HG02938 (cell line): ENCODE measurements at regions not wholly inside any gene's neighbourhood (a gene's known extent, or its start where the extent isn't known, plus 50 kb on each side); places are given as distances from the start of the nearest gene placed in this dataset.
A peak's percentile ranks its signal among the peaks of the same experiment; 100 is the strongest.
"Not testable (repeated sequence)": the region's sequence is repeated elsewhere in the genome, so short reads cannot be mapped to it uniquely, and the experiment has no call there.

Source experiments
- ATAC-seq: cut with Tn5 transposase; IDR thresholded peaks from one replicate; pipeline ENCODE4 v1.9.1; 2021; ENCODE audit warnings: mild to moderate bottlenecking, moderate library complexity; ENCODE audit not compliant: unreplicated experiment

DNA sequence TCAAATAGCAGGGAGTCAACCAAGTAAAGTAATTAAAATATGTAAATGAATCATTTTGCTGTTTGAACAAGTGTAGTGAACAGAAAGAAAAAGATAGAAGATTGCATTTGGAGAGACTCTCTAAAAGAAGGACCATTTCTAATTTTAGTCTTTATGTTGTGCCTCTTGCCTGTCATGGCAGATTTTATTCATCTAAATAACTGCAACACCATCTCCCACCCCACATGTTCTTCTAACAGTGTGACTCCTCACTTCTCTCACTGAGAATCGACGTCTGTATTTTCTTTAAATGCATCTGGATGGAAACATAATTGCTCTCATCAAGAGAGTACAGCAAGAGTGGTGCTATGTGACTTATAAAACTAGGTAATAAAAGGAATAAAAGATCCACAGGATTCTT lies 439.9 kb upstream of the GBE1 start:
- ATAC-seq: no peak

DNA sequence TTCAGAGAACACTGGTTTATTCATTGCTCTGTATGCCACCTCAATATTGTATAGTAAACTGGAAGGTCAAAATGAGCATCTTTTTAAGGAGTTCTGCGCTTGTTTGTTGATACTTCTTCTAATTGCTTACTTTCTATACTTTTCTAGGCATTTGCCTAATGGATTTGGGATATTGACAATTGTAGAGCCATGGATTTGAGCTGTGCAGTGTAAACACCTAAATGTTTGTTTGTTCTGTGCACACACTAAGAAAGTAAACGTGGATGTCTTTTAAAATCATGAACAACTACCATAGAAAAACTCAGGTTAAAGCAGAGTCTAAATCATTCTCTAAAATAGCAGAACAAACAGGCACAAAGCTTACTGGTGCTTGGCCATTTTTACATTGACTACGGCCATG lies 436.6 kb upstream of the GBE1 start:
- ATAC-seq: no peak

DNA sequence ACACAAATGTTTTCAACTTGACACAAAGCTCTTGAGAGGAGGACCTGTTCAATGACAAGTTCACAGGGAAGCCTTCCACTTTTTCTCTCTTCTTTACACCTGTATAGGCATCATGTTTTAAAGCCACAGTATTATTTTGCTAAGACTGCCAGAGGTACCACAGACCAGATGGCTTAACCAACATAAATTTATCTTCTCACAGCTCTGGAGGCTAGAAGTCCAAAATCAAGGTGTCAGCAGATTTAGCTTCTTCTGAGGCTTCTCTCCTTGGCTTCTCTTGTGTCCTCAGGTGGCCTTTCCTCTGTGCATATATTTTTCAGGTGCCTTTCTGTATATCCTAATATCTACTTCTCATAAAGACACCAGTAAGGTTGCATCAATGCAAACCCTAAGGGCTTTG lies 435.2 kb upstream of the GBE1 start:
- no peak for ATAC-seq

DNA sequence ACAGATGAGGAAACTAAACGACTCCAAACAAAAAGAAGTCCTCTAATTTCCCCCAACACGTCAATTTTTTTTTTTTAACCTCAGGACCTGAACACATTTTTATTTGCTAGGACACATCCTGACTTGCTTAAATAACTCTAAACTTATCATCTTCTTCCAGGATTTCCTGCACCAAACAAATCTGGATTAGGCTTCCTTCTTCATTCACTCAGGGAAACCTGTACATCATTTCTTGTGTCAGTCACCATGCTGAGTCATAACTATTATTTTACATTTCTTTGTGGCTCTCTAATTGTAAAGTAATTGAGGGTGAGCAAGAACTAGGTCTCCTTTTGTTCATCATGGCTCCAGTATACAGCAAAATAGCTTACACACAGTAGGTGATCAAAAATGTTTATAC lies 433.4 kb upstream of the GBE1 start:
- no peak for ATAC-seq

DNA sequence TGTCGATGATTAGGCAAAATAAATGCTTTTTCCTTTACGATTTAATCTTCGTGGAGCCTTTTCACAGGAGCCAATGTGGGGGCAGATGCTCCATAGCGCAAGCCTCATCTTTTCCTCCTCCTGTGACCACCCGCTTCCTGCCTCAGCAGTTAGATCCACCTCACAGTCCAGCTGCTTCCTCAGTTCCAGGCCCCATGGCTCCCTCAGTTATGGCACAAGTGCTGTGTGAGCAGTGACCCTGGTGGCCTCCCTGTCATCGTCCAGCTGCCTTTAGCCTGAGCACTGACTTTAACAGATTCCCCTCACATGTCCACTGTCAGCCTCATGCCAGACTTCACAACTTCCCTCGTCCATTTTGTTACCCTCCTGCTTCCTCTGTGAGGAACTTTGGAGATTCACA lies 424.6 kb upstream of the GBE1 start:
- ATAC-seq: no peak

DNA sequence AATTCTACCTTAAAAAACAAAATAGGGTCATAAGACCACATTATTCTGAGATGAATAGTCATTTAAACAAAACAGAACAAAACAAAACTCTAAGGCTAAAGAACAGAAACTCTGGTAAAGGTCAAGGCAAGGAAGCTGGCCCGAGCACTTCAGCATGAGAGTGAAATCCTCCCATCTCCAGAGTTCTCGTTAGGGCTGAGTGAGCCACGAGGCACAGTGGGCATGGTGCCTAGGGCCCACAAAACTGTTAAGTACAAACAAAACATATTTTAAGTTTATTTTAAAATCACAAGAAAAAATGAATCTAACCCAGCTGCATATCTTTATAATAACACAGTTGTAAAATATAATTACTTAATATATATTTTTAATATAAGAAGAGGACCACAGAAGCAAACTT lies 417.8 kb upstream of the GBE1 start:
- no peak for ATAC-seq

DNA sequence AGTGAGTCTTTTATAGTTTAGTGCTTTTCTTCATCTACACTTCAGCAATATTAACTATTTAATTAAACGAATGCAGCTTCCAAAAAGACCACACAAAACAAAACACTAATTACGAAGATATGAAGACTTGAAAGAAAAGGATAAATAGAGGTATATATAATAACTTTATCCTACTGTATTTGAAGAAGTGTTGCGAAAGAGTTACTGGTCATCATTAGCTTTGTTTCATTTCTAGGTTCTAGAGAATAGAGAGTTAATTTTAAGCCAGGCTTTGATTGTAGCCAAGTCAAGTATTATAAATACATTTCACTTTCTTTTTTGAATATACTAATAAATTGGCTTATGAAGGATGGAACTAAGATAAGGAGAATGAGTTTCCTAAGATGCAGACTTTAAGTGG lies 416.8 kb upstream of the GBE1 start:
- no peak for ATAC-seq

DNA sequence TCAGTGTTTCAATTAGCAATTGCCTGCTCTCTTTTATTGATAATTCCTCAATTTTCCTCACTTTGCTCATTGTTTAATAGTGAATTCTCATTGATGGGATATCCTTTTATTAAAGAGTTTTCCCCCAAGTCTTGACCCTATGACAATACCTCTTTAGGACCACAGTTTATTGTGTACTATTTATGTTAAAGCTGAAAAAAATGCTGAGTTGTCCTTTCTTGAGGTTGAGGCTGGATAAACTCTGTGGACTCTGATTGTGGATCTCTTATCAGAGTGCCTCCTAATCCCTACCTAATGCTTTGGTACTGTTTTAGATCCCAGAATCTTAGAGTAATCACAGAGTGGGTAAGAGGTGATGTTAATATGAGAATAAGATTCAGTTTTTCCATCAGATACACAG lies 416.3 kb upstream of the GBE1 start:
- ATAC-seq: no peak

DNA sequence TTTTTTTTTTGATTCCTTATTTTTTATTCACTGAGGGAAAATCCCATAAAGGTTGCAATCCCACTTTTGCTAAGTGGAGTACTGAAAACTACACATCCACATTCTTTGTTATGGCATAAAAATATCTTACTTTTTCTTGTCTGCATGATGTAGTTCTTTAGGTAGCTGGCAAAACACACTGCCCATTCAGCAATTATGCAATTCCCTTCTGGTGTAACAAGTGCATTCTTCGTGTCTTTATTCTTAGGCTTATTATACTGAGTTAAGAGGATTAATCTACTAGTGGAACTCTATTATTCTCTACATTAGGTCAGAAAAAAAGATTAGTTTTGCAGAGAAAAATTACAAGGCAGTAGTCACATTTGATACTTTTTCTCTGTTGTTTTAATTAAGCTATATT lies 403.8 kb upstream of the GBE1 start:
- no peak for ATAC-seq

DNA sequence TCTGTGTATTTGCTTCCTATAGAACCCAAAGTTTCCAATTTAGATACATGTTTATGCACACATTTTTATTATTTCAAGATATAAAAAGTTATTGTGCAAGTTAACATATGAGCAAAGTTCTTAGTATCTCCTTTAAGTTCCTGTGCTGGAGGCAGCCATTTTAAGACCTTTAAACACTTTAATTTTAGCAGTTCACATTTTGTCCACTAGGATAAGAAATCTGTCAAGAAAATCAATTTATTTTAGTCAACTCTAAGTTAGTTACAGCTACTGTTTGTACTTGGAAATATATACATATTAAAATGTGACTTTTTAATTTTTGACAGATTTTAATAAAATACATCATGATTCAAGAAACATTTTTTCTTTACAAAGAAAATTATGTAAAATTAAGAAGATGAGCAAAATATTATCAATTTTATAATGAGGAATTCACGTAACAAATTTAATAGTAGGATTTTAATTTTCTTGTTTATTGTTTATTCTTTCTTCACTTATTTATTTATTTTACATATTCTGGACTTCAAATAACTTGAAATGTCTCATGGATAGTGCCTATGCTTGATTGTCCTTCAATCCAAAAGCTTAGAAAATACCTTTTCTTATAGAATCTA lies 402.6 kb upstream of the GBE1 start:
- ATAC-seq: peak; percentile 83

DNA sequence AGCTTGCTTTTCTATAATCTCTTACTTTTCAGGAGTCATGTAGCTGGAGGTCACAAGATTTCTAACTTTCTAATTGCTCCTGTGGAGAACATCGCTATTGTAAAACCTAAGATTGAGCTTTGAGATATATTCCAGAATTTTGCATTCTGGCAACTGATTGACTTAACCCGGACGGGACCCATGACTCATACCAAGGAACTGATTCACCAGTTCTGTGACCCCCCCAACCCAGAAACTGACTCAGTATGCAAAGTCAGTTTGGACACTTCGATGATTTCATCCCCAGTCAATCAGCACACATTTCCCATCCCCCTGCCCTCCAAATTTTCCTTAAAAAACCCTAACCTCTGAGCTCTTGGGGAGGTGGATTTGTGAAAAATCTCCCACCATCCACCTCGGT lies 396.5 kb upstream of the GBE1 start:
- no peak for ATAC-seq

DNA sequence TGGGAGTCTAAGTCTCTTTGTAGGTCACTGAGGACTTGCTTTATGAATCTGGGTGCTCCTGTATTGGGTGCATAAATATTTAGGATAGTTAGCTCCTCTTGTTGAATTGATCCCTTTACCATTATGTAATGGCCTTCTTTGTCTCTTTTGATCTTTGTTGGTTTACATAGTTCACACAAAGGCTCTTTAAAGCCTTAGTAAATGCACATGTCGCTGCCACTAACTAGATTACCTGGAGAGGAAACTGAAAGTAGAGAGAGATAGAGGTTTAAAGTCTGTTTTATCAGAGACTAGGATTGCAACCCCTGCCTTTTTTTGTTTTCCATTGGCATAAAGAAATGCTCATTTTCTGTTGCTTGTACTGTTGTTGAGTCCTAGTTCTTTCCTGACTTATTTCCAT lies 392.4 kb upstream of the GBE1 start:
- not testable (repeated sequence) for ATAC-seq

DNA sequence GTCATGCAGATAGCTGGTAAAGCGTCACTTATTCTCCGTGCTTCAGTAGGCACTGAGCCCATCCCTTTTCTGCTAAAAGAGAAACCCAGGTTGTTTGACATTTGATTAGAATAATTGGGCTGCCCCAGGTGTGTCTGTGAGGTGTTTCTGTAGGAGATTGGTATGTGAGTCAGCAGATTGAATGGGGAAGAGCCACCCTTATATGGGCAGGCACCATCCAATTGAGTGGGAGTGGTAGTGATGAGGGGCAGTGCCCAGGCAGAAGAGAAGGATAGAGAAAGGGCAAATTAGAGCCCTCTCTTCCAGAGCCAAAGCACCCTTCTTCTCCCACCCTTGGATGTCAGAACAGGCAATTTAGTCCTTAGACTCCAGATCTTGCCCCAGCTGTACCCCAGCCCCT lies 384.3 kb upstream of the GBE1 start:
- ATAC-seq: no peak

DNA sequence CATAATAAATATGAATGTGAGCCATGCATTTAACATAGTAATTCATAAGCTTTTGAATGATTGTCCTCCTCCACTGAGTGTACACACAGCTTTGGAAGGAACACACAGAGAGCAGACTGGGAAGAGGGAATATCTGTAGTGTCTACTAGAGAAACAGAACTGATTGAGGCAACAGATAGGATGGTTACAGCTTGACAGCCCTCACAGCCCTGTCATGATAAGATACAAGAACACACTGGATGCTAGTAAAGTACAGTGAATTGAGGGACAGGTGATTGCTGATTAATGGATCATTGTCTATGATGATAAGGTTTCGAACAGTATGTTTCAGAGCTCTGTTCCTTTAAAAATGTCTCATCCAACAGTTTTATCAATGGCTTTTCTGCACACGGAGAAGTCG lies 383.4 kb upstream of the GBE1 start:
- no peak for ATAC-seq

DNA sequence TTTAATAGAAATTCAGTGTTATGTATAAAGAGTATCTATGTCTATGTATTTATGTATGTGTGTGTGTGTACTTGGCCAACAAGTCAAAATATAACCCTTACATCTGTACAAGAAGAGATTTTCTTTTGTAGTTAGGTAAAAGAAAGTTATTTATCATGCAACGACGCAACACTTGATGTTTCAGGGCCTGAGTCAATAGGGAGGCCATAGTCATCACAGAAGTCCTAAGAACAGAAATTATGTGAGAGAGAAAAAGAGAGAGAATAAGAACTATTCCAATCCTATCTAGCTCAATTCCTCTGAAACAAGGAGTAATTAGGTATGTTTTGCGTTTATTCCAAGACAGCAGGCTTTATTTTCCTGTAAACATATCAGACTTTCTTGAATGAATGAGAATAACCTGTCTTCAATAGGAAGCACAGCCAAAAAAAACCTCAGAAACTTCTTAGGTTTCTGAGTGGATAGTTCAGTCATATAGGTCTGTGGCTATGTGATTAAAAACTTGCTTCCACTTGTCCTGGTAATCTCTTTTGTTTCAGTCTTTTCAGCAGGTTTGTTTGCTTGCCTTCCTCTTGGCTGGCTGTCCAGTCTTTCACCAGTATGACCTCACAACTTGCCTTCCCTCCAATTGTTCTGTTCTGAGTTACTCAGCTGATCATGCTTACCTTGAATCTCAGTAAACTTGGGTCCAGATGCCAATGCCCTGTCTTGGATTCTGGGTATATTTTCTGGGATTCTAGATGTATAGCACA lies 382.4 kb upstream of the GBE1 start:
- no peak for ATAC-seq

DNA sequence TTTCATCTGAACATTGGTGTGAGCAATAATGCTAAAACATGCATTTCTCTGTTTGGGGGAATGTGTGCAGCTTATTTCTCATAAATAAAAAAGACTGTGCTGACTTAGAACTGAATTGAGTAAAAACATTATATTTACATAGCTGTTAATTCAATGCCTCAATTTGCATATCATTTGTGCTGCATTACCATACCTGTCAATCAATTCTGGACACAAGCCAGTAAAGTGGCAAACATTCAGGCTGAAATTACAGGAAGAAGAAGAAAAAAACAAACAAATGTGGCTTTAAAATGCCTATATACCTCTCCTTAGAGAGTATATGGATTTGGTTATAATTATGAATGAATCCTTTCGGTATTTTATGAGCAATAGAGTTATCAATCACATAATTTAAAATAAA lies 380.1 kb upstream of the GBE1 start:
- no peak for ATAC-seq

DNA sequence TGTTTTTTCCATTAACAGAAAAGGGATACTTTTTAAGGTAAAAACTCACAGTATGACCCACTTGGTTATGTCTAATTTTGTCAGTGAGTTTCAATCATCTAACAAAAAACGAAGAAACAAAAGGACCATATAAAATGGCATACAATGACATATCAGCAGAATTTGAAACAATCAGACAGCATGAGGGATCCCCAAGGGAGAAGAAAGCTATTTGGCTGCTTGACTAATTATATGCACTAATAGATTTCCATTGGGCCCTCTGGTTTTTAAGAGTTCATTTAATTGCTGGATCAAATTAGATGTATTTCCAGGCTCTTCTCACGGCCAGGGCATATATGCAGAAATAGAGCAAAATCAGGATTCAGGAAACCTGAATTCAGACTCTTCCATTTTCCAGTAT lies 376.4 kb upstream of the GBE1 start:
- ATAC-seq: no peak

DNA sequence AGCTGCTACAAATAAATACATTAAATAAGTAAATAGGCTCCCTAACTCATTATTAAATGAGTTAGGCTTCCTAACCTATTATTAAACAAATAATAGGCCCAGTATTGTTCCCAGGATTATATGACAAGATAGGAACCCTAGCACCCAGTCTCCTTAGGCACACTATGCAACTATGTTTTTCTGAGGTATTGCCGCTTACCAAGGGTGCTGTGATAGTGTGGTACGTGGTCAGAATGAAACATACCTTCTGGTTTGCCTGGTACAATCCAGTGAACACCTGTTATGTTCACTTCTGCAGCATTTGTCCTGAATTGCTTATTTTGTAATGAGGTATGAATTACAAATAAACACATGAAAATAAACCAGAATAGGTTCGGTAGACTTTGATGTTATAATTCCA lies 375.6 kb upstream of the GBE1 start:
- no peak for ATAC-seq

DNA sequence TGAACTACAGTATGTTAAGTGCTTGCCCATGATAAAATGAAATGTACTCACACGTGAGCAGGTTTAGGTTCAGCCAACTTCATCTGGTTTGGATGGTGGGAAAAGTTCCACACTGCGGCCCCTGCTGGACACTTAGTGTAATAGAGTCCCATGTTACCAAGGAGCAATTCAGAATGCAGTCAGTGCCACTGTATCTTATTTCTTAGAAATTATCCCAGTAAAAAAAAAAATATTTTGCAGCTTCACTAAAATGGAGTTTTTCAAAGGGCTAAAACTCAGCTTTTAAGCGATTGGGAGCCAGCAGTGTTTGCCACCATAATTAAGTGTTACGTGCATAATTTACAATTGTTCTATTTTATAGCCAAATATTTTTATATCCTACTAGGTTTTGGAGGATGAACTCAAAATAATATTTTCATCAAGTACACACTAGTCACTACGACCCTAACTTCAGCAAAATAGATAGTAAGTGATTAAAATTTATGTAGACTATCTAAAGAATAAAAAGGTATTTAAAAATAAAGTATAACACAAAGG lies 371.7 kb upstream of the GBE1 start:
- ATAC-seq: peak; percentile 96

DNA sequence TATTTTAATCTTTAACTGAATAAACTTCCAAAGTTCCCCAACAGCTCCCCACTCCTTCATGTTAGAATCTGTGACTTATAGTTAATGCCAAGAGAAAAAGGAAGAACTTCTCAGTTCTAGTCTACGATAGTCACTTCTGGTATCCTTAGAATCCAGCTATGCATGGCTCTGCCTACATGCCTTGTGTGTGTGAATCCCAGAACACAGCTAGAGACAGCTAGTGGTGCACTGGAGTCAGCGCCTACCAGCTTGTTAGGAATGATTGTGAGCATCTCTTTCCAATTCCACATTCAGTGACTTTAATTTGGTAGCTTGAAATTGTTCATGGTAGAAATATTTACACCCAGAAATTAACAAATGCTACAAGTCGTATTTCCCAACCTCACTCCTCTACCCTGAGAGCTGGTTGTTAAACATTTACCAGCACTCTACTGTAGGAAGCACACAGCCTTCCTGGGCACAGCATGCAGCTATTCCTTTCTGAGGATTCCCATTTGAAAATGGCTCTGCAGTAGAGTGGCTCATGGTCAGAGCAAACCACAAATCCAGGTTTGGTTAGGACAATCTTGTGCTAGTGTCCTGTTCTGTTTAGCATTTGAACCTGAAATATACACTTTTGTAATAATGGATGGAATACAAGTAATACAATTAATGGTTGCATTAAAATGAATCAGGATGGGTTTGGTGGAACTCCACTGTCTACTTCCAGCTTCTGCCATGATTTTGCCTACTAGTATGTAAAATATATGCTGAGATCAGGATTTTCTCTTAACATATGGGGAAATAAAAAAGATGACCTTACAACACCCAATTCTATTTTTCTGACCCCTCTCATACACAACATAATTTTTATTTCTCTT lies 371.0 kb upstream of the GBE1 start:
- no peak for ATAC-seq

DNA sequence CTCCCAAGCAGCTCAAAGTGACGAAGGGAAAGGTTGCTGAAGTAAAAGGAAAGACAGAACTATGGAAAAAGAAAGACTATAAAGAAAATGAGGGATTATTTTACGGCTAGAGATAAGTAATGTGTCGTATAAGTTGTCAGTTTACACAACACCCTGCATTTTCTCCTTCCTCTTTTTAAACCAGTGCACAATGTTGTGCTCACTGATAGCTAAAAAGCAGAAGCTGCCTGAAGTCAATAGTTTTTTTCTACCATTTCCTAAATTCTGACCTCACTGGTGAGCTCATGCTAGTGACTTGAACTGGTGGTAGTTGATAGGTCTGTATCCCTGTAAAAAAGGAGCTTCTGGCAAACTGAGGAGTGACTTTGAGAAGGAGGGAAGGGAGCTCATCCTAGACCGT lies 368.6 kb upstream of the GBE1 start:
- no peak for ATAC-seq
